ENCODE measurements at regions not wholly inside any gene's neighbourhood (a gene's known extent, or its start where the extent isn't known, plus 50 kb on each side); places are given as distances from the start of the nearest gene placed in this dataset.

- Histone ChIP-seq H3K9me2 (ENCODE audit: low read depth, low read length) (no peaks in the 10 kb centered on the region), H3F3A (ENCODE audit: insufficient read depth, low read length) (no peaks in the 10 kb centered on the region), H3K36me3 (ENCODE audit: insufficient read depth, low read length) (no peaks in the 10 kb centered on the region), H3K27me3 (ENCODE audit: insufficient read depth, low read length) (no peaks in the 10 kb centered on the region), H3K4me3 (ENCODE audit: low read depth, low read length, poor library complexity, severe bottlenecking) (no peak overlapping the region), H3K4me1 (ENCODE audit: insufficient read depth, low read length, severe bottlenecking) (no peaks in the 10 kb centered on the region), H3K9ac (ENCODE audit: low read length) (no peak overlapping the region), H2AFZ (ENCODE audit: low read length) (no peak overlapping the region), H3K27ac (ENCODE audit: low read depth, low read length, poor library complexity, severe bottlenecking) (no peak overlapping the region), H3K9me3 (ENCODE audit: low read length) (no peaks in the 10 kb centered on the region), H3K4me2 (ENCODE audit: low read length) (no peak overlapping the region), H3K79me2 (ENCODE audit: insufficient read depth, low read length) (no peaks in the 10 kb centered on the region), H4K20me1 (ENCODE audit: insufficient read depth, low read length) (no peaks in the 10 kb centered on the region)
- TF ChIP-seq CTCF (IDR thresholded peaks at IDR 0.05; ENCODE audit: low read length) (no peak), EZH2 (IDR thresholded peaks at IDR 0.05; ENCODE audit: borderline replicate concordance, low read length) (no peak)
Measured at GRCh38 chr15:52994290-52994689, 204.2 kb upstream of the ONECUT1 start.

GRCh38 chr15:52984507-52984906, 194.4 kb upstream of the ONECUT1 start:
- Histone ChIP-seq H2AFZ (ENCODE audit: low read length) (no peak overlapping the region), H3K79me2 (ENCODE audit: insufficient read depth, low read length) (no peaks in the 10 kb centered on the region), H3K27ac (ENCODE audit: low read depth, low read length, poor library complexity, severe bottlenecking) (no peak overlapping the region), H3K4me1 (ENCODE audit: insufficient read depth, low read length, severe bottlenecking) (no peaks in the 10 kb centered on the region), H3K4me3 (ENCODE audit: low read depth, low read length, poor library complexity, severe bottlenecking) (no peak overlapping the region), H3F3A (ENCODE audit: insufficient read depth, low read length) (no peaks in the 10 kb centered on the region), H3K27me3 (ENCODE audit: insufficient read depth, low read length) (no peaks in the 10 kb centered on the region), H3K36me3 (ENCODE audit: insufficient read depth, low read length) (no peaks in the 10 kb centered on the region), H3K9me3 (ENCODE audit: low read length) (no peaks in the 10 kb centered on the region), H3K9me2 (ENCODE audit: low read depth, low read length) (no peaks in the 10 kb centered on the region), H3K4me2 (ENCODE audit: low read length) (no peak overlapping the region), H3K9ac (ENCODE audit: low read length) (no peak overlapping the region), H4K20me1 (ENCODE audit: insufficient read depth, low read length) (no peaks in the 10 kb centered on the region)
- TF ChIP-seq EZH2 (IDR thresholded peaks at IDR 0.05; ENCODE audit: borderline replicate concordance, low read length) (no peak), CTCF (IDR thresholded peaks at IDR 0.05; ENCODE audit: low read length) (no peak)

GRCh38 chr15:52980446-52980845, 190.3 kb upstream of the ONECUT1 start:
- H3K9me2 ChIP-seq (ENCODE audit: low read depth, low read length), result no peaks in the 10 kb centered on the region
- H3K27ac ChIP-seq (ENCODE audit: low read depth, low read length, poor library complexity, severe bottlenecking), result no peak overlapping the region
- H4K20me1 ChIP-seq (ENCODE audit: insufficient read depth, low read length), result no peaks in the 10 kb centered on the region
- H3K9ac ChIP-seq (ENCODE audit: low read length), result no peak overlapping the region
- no peaks in the 10 kb centered on the region for H3K4me1 ChIP-seq (ENCODE audit: insufficient read depth, low read length, severe bottlenecking)
- no peaks in the 10 kb centered on the region for H3K27me3 ChIP-seq (ENCODE audit: insufficient read depth, low read length)
- no peak overlapping the region for H3K4me3 ChIP-seq (ENCODE audit: low read depth, low read length, poor library complexity, severe bottlenecking)
- no peak for TF ChIP-seq CTCF (IDR thresholded peaks at IDR 0.05; ENCODE audit: low read length)
- TF ChIP-seq EZH2 (IDR thresholded peaks at IDR 0.05; ENCODE audit: borderline replicate concordance, low read length), result no peak
- no peaks in the 10 kb centered on the region for H3K79me2 ChIP-seq (ENCODE audit: insufficient read depth, low read length)
- no peak overlapping the region for H2AFZ ChIP-seq (ENCODE audit: low read length)
- H3K9me3 ChIP-seq (ENCODE audit: low read length), result no peaks in the 10 kb centered on the region
- H3K36me3 ChIP-seq (ENCODE audit: insufficient read depth, low read length), result no peaks in the 10 kb centered on the region
- H3F3A ChIP-seq (ENCODE audit: insufficient read depth, low read length), result no peaks in the 10 kb centered on the region
- no peak overlapping the region for H3K4me2 ChIP-seq (ENCODE audit: low read length)

All from OCI-LY1 (cell line).